ENCODE measurements at regions not wholly inside any gene's neighbourhood (a gene's known extent, or its start where the extent isn't known, plus 50 kb on each side); places are given as distances from the start of the nearest gene placed in this dataset.

DNA sequence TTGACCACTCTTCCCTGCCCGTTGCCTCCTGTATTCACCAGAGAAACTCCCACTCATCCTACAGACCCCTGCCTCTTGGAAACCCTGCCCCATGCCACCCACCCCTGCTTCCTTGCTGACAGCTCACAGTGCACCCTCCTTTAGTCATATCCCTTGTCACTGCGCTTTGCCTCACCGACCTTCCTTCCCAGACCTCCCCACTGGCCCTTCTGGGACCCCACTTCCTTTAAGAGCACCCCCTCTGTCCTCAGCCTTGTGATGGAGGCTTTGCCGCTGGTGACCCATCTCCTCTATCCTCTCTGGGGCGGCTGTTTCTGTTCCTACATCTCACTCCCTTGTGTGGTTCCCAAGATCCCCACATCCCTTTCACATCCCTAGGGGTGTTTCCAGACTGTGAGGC, 92.8 kb upstream of the ZMIZ1 start:
- DNase-seq (ENCODE audit: missing footprints): no peak
- intact Hi-C loops (cut with DNase I): no loop called here
- no peak for ATAC-seq

GRCh38 chr10:78976825-78977755, 91.7 kb upstream of the ZMIZ1 start:
- DNase-seq (ENCODE audit: missing footprints): no peak
- intact Hi-C loops (cut with DNase I): no loop called here
- no peak for ATAC-seq

GRCh38 chr10:78979938-78980337, 88.8 kb upstream of the ZMIZ1 start:
- no peak for DNase-seq (ENCODE audit: missing footprints)
- no peak for ATAC-seq
- intact Hi-C loops (cut with DNase I): no loop called here

GRCh38 chr10:78980354-78980753, 88.4 kb upstream of the ZMIZ1 start:
- intact Hi-C loops (cut with DNase I): no loop called here
- ATAC-seq (no peak), DNase-seq (ENCODE audit: missing footprints) (no peak)

DNA sequence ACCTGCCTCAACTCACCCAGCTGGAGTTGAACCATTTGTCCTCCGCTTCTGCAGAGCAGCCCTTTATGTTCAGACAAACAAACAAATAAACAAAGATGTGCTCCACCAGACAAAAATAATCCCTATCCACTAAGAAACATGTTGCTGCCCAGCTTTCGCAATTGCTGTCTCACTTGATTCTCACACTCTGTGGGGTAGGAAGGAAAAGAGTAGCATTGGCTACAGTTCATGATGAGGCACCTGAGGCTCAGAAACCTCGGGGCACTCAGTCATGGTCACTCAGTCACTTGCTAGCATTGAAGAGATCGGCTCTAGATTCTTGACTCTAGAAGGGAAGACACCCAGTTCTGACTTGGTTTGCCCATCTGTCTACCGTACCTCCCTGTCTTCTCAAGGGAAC, 88.0 kb upstream of the ZMIZ1 start:
- no peak for ATAC-seq
- DNase-seq (ENCODE audit: missing footprints): no peak
- intact Hi-C loops (cut with DNase I): no loop called here

DNA sequence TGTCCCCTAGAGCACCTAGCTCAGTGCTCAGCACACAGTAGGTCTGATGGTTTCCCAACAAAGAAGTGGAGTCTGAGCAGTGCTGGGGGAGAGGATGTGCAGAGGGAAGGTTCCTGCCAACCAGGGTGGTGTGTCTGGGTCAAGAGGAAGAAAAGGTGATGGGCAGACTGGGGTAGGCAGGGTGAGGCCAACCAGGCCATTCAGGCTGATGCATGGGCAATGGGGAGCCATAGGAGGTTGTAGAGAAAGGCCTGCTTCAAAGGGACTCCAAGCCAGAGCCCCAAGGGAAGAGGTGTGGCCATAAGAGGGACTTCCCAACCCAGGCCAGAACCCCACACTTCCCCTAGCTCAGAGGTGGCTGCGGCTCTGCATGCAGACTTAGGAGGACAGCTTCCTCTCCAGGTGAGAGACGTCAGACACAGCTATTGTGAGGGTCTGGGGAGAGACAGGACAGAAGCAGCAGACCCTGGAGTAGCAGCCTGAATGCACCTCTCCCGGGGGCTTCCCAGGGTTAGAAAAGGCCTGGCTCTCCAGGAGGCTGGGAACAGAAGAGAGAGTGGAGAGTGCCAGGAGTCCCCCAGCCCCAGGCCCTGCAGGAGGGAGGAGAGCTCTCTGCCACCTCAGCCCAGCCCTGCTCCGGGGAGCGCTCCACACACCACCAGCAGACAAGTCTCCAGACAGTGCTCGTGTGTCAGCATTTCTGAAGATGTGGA, 87.4 kb upstream of the ZMIZ1 start:
- ATAC-seq (no peak), DNase-seq (ENCODE audit: missing footprints) (no peak)
- intact Hi-C loops (cut with DNase I): no loop called here

GRCh38 chr10:78981970-78982281, 86.8 kb upstream of the ZMIZ1 start:
- intact Hi-C loops (cut with DNase I): no loop called here
- peak; percentile 85 for ATAC-seq
- DNase-seq (ENCODE audit: missing footprints): no peak

DNA sequence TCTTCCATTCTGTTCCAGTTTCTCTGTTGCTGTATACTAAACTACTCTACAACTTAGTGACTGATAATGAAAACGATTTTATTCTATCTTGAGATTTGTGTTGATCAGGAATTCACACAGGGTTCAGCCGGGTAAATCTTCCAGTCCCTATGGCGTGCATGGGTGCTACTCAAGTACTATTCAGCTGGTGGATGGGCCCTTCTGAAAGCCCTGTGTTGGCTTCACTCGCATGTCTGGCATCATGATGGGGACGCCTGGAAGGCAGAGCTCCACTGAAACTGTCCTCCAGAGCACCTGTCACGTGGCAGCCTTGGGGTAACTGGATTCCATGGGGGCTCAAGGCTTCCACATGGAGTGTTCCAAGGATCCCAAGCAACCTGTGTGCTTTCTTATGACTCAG, 86.0 kb upstream of the ZMIZ1 start:
- intact Hi-C loops (cut with DNase I): no loop called here
- ATAC-seq: no peak
- no peak for DNase-seq (ENCODE audit: missing footprints)

- ATAC-seq (no peak), DNase-seq (ENCODE audit: missing footprints) (no peak)
- intact Hi-C loops (cut with DNase I): no loop called here
Observed at GRCh38 chr10:78983608-78984007, 85.2 kb upstream of the ZMIZ1 start.

GRCh38 chr10:78985973-78986818, 82.6 kb upstream of the ZMIZ1 start:
- DNase-seq (ENCODE audit: missing footprints) (no peak), ATAC-seq (no peak)
- intact Hi-C loops (cut with DNase I): no loop called here

DNA sequence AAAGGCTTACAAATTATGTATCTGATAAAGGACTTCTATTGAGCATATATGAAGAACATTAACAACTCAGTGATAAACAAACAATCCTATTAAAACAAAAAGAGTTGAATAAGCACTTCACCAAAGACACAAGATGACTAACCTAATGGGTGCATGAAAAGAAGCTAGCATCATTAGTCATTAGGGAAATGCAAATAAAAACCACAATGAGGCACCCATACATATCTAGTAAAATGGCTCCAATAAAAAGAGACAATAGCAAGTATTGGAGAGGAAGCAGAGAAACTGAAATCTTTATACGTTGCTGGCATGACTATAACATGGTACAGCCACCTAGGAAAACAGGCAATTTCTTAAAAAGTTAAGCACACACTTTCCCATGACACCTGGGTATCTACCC, 77.6 kb upstream of the ZMIZ1 start:
- no peak for ATAC-seq
- no peak for DNase-seq (ENCODE audit: missing footprints)
- intact Hi-C loops (cut with DNase I): no loop called here

DNA sequence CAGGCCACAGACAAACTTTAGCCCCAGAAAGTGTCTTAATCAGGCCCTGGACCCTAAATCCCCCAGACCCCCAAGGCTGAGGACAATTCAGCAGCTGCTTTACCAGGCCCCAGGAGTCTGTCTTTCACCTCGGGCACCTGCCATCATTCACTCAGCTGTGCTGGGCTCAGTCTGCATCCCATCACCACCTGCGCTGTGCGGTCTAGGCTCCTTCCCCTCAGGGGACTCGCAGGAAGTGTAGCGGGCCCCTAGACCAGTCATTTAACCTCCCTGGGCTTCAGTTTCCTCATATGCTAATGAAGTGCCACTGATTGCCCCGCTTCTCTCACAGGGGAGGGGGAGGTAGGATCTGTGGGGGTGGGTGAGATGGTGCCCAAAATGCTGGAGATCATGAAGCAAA, 76.4 kb upstream of the ZMIZ1 start:
- ATAC-seq (no peak), DNase-seq (ENCODE audit: missing footprints) (no peak)
- intact Hi-C loops (cut with DNase I): no loop called here

DNA sequence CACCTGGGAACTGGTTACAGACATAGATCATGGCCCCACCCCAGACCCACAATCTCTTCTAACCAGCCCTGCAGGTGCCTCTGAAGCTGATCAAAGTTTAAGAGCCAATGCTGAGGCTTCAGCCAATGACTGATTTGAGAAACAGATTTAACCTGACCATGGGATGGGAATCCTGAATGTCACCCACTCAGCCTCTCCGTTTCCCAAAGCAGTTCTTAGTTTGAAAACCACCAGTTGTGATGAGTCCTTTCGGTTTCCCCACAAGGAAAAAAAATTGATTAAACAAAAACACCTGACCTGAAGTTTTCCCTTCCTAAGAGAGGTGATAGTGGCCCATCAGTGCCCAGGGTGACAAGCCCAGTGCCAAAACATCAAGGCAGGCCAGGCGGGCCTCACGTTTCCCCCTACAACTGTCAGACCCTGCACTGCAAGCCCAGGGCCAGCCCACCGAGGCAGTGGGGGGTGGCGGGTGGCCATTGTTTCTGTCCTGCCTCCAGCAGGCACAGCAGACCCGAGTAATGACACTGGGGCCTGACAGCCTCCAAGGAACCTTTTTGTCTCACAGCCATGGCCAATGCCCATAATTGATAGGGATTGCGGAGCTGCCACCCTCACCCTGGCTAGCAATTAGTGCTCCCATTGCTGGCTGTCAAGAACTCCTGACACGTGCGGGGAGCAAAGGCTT, 75.4 kb upstream of the ZMIZ1 start:
- no peak for DNase-seq (ENCODE audit: missing footprints)
- intact Hi-C loops (cut with DNase I): no loop called here
- no peak for ATAC-seq

DNA sequence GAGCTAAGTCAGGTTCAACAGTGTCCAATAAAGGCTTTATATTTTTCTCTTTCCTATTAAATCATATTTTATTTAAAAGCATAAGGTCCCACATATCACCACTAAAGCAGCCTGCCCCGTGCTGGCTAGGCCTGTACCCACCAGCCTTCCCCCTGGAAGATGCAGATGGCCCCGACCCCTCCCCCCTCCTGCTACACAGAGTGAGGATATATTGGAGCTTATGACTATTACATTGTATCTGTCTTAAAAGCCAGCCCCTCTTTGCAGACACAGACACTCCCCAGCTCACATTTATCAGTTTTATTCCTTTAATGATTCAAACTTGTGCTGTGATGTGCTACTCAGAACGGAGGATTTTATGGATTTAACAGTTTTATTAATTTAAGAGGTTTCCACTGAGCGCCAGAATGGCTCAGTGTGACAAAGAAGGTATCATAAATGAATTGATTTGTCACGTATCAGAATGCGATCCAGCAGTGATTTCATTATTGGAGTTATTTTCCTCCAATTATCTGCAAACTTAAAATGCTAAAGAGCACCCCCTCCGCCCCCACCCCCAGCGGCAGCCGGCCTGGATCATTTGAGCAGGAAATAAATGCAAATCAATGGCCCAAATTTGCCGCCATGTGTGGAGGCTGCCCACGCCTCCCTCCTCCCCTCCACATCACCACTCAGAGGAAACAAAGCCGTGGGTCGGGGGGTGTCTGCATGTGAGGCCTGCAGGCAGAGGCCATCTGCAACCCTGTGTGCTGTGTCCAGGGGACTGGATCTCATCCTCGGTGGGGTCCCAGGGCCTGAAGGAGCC, 72.6 kb upstream of the ZMIZ1 start:
- no peak for ATAC-seq
- DNase-seq (ENCODE audit: missing footprints): no peak

DNA sequence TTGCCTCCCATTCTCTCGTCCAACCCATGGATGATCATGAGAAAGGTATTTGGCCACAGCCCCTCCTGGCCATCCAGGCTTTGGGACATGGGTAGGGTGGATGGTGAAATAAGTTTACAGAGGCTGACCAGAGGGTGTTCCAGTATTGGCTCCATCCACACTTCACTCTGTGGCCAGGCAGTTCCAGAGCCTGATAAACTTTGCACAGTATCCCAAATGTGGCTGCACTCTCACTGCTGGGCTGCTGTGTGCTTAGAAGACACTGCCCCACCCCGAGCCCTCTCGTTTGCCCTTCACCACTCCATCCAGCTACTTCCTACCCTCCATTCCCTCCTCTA, 72.0 kb upstream of the ZMIZ1 start:
- intact Hi-C loops (cut with DNase I): no loop called here
- ATAC-seq (no peak), DNase-seq (ENCODE audit: missing footprints) (no peak)

More for the DNA sequence above, 72.6 kb upstream of the ZMIZ1 start:
- intact Hi-C loops (cut with DNase I): no loop called here

DNA sequence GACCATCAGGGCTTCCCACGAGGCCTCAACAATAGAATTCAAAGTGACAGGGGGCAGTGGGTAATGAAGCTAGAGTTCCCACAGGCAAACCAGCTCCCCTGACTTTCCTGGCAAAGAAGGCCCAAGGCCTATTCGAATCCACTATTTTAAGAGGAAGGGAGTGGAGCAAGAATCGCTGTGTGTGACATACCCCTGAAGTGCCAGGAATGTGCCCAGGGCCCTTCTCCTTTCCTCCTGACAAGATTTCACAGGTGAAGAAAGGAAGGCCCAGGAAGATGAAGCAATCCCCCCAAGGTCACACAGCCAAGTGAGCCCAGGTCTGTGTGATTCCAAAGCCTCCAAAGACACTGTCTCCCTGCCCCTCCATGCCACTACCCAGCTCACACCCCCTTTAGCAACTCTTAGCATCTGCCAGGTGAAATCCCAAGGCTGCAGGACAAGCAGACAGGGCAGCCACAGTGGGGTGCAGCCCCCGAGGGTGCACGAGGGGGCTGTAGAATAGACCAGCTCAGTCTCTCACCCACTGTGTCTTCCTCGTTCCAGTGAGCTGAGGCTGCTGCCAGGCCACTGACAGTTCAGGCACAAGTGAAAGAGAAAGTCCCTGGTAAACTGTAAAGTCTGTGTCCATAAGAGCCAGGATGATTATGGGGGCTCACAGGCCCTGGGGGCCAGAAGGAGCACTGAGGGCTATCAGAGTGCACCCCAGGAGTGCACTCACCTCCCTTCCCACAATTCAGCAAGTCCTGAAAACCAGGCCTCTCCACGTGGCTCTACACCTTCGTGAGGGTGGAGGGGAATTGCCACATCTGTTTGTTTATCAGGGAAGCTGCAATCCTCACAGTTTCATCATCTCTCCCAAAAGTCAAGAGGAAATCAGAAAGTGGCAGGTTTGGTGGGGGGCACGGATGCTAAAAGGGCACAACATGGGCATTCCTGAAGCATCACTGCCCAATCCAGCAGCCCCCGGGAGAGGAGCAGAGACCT, 70.8 kb upstream of the ZMIZ1 start:
- DNase-seq (ENCODE audit: missing footprints): no peak
- ATAC-seq: no peak
- intact Hi-C loops (cut with DNase I): no loop called here

All from Right ventricle myocardium inferior (tissue), 1 donor.